H1 (cell line): ENCODE measurements at regions not wholly inside any gene's neighbourhood (a gene's known extent, or its start where the extent isn't known, plus 50 kb on each side); places are given as distances from the start of the nearest gene placed in this dataset.

Experiments
- CBX8 ChIP-seq: fragments of 300-800, 300-1000 bp; sonication (generic); IDR thresholded peaks from 2 replicates; pipeline ENCODE4 v1.7.1; 2016; ENCODE audit warnings: low read depth, low read length, borderline replicate concordance
- POLR2AphosphoS5 ChIP-seq: IDR thresholded peaks from 2 replicates; pipeline ENCODE4 v1.6.1; 2011; ENCODE audit warnings: low read depth, low read length
- SIX5 ChIP-seq: IDR thresholded peaks from 2 replicates; pipeline ENCODE4 v1.6.1; 2011; ENCODE audit warnings: mild to moderate bottlenecking, low read depth, low read length
- TBP ChIP-seq: IDR thresholded peaks from 2 replicates; pipeline ENCODE4 v1.6.1; 2011; ENCODE audit warnings: low read depth, low read length, improper control_type of control experiment
- USF2 ChIP-seq: IDR thresholded peaks from 2 replicates; pipeline ENCODE4 v1.6.1; 2011; ENCODE audit warnings: low read length, improper control_type of control experiment

GRCh38 chr12:91373086-91373485 is 190.5 kb upstream of the DCN start (continued):
- TF ChIP-seq POLR2AphosphoS5: no peak
- TF ChIP-seq USF2: no peak
- TF ChIP-seq TBP: no peak
- TF ChIP-seq CBX8: no peak
- no peak for TF ChIP-seq SIX5
